Non-pigmented ciliary epithelial cell (primary cell): ENCODE measurements at regions not wholly inside any gene's neighbourhood (a gene's known extent, or its start where the extent isn't known, plus 50 kb on each side); places are given as distances from the start of the nearest gene placed in this dataset.

Experiments used
- DNase-seq: peaks from one replicate; pipeline ENCODE4 v3.0.0-alpha.2; 2010; ENCODE audit warnings: low read depth

DNA sequence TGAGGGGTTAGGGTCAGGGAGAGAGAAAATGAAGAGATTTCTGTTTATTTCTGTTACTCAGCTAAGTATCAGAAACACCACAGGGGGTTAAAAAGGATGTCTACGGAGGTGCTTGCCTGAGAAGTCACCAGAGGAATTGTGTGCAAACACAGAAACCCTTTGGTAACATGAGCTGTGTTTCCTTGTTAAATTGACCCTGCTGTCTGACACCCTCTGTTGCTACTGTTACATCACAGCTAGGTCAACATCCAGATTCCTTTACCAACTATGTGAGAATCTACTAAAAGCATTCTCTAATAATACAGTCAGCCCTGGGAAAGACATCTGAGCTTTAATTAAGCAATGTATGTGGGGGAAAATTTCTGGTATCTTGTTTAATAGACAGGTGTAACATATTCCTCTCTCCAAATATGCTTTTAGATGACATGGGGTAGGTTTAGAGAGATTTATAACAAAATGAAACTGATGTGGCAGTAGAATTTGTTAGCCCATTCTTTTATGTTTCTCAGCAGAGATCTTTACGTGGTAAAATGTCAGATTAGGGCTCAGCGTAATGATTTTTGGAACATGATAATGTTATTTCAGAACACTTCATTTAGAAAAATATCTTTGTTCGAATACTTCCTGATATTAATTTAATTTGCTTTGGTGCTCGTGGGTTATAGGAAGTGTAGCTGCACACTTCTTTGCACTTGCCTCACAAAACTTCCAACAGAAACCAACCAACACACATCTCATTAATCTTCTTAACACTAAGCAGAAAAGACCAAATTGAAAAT is 168.0 kb upstream of the AHR start:
- peak; percentile 71 for DNase-seq

DNA sequence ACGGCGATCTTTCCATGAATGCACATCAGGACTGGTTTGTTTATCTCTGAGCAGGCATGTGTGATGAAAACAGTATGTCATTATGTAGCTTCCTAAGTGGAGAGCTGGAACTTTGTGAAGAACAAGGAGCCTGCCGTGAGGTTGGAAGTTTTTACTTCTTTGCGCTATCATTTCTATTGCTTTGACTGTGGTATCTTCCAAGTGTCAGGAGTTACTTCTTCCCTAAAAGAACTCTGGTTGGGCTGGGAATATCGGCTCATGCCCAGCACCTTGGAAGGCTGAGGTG is 167.4 kb upstream of the AHR start:
- no peak for DNase-seq

DNA sequence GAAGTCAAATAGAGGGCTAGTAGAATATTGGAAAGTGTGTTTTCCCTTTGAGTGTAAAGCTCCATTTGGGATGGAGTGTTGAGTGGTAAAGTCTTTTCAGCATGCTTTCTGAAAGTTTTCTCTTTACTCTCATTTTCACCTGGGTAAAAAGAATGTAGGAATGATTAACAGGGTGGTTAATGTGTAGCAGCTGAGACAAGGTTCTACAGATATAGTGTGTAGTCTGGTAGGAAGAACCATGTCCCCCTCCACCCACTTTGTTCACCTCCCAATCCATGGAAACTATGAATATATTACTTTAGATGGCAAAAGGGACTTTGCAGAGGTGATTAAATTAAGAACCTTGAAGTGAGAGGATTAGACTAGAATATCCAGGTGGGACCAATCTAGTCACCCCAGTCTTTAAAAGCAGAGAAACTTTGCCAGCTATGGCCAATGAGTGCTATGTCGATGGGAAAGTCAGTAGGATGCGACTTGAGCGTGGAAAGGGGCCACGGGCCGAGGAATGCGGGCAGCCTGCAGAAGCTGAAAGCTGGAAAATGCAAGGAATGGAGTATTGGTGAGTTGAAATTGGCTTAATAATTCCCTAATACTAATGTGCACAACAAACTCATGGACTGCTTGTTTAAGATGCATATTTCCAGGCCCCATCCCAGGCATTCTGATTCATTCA is 166.3 kb upstream of the AHR start:
- DNase-seq = no peak

DNA sequence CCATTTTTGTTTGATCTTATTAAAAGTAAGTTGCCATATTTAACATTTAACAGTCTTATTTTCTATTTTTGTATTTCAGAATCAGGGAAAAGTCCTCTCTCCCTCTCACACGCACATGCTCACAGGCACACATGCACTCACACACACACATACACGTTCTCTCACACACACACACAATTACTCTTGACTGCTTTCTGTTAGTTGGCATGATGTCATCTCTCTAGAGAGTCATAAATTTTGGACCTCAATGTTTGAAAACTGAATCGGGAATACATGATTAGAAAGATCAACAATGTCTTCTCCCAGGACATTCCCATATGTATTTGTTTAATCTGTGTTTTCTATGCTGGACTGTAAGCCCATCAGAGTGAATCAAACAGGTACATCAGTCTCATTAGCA is 165.7 kb upstream of the AHR start:
- DNase-seq = no peak

DNA sequence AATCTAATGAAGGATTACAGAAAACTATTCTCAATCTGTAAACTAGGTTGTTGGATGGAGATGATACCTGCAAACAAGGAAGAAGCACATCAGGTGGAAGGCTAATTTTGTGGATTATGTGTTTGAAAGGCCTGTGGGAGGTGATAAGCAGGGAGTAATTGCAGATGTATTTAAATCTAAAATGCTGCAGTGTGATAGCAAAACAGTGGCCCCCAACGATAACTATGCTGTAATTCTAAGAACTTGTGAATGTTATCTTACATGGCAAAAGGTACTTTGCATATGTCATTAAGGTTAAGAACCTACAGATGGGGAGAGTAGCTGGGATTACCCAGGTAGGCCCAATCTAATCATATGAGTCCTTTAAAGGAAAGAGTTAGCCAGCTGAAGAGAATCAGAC is 164.5 kb upstream of the AHR start:
- no peak for DNase-seq

DNA sequence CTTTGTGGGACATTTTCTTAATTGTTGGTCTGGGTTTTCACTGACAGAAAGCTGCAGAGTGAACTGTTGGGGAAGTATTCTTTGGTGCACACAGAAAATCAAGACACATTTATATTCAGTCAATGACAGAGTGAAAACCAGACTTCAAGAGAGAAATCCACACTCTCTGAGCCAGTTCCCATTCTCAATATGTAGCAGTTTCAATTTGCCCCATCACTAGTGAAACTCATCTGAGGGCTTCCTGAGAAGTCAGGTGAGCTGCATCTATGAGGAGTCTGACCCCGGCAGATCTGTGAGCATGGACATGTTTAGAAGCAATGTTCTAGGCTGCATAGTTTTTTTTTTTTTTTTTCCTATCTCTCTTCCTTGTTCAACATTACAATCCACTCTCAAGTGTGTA is 163.7 kb upstream of the AHR start:
- DNase-seq = no peak

DNA sequence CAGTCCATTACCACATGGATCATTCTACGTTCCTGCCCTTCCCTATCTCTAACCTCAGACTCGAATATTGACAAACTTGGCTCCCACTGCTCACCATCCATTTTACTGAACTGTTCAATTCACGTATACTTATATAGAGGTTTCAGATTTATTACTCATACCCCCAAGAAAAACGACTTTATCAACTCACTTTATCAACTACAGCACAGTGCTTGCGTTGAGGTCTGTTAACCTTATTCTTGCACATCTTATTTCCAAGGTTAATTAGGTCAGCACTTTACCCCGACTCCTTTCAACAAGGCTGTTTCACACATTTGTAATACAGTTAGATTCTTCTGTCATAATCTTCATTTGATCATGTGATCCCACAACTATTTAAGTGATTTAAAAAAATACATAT is 162.3 kb upstream of the AHR start:
- no peak for DNase-seq

DNA sequence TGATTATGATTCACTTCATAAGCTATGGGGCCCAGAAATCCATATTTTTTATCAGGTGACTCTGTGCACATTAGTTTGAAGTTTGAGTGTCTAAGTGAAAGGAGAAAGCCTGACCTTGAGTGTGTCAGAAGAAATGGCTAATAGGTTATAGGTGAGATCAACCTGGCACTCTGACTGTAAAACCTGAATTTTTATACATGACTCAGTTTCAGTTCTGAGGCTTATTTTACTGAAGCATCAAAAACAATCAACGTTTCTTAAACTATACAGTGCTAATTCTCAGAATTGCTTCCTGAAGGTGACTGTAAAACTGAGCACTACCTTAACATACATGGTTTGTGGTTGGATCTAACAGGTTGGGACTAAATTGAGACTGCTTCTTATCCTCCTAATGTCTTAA is 159.4 kb upstream of the AHR start:
- DNase-seq = no peak

DNA sequence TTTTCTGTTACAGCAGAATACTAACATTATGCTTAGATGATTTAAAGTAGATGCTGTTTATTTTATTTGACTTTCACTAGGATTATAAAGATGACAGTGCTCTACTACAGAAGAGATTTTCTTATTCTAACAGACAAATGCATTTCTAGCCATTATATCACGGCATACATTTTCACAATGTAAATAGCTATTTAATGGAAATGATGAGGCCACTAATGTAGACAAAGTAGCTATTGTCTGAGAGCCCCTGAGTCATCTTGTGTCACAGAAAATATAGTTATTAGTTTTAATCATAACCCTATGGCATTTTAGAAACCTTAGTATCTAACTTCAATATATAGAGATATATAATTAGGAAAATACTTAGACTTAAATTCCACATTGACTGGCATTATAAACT is 158.0 kb upstream of the AHR start:
- no peak for DNase-seq

DNA sequence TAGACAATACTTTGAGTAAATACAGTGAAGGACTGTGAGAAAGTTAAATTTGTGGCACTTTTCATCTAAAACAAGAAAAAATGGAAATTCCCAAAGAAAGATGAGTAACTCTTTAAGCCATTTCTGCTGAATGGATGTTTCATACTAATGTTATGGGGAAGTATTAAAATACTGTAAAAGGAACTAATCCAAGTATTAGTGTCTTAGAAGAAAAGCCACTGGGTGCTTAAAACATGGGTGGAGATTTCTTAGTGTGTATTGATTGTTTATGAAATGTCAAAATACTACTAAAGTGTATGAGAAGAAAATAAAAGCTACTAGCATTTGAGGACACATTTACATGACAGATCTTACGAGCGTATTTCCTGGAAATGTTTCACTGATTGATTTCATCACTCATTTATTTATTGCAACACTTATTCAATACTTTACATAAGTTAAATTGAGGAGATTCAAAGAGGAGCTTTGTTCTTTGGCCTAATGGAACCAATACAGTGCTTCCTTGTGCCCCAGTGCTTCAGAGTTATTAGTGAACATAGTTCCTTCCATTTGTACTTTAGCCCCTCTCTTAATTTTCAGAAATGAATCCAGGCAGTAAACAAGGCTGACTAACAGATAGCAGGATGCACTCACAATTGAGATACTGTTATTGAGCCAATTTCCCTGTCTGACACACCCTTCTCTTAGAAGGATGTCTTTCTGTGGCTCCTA is 155.5 kb upstream of the AHR start:
- DNase-seq = no peak

DNA sequence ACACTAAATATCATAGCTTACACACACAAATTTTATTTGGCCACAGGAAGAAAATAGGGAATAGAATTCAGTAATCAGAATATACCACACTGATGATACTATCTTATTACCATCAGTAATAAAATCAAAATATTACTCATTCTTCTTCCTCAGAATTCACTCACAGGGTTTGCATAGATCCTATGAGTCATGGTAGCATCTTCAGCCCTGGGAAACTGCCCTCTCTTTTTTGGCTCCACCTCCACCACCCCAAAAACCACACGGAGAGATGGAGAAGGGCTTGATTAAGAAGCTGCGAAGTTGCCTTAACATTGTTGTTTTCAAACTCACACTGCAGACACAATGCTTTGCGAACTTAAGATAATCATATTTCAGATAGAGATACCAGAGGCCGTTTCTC is 154.1 kb upstream of the AHR start:
- DNase-seq = no peak

DNA sequence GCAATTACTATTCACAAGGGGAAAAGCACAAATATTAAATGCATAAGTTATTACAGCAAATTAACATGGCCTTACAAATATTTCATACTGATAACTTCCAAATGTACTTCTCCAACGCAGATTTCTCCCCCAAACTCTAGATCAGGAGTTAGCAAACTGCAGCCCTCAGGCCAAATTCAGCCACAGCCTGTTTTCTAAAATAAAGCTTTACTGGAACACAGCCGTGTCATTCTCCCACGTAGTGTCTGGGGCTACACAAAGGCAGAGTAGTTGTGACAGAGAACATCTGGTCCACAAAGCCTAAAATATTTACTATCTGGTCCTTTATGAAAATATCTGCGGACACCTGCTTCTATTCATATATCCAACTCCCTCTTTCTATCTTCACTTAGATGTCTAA is 151.8 kb upstream of the AHR start:
- no peak for DNase-seq

DNA sequence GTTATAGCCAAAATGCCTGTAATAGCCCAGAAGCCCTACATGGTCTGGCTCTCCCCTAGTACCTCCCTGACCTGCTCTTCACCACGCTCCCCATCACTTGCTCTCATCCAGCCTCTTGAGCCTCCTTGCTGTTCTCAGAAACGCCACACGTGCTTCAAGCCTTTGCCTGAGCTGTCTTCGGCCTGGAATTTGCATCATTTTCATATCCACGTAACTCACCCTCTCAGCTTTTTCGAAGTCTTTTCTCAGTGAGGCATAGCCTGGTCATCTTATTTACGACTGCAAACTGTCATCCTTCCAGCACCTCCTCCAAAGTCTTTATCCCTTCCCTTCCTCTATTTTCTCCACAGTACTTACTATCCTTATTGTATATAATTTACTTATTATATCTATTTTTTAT is 151.0 kb upstream of the AHR start:
- DNase-seq = no peak

DNA sequence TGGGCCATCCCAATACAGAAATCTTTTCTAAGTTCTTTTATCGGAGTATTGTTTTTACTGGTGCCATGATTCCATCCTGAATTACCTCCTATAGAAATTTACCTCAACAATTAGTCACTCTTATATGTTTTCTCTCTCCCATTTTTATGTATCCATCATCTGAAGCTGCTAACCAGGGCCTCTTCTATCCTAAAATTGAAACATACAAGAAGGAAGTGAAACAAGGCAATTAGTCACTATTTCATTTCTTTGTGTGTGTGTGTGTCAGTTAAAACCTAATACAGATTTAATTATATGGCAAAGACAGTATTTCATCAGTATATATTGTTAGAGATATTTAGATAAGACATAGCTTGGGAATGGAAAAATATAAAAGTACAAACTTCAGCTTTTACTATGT is 148.4 kb upstream of the AHR start:
- no peak for DNase-seq

DNA sequence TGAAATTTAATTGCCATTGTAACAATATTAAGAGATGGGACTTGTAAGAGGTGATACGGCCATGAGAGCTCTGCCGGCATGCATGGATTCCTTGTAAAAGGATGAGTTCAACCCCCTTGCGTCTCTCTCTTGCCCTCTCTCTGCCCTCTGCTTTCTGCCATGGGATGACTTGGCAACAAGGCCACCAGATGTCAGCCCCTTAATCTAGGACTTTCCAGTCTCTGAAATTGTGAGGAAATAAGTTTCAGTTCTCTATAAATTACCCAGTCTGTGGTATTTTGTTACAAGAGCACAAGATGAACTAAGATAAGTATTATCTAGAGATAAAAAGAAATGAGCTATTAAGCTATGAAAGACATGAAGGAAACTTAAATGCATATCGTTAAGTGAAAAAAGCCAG is 145.7 kb upstream of the AHR start:
- DNase-seq = no peak

DNA sequence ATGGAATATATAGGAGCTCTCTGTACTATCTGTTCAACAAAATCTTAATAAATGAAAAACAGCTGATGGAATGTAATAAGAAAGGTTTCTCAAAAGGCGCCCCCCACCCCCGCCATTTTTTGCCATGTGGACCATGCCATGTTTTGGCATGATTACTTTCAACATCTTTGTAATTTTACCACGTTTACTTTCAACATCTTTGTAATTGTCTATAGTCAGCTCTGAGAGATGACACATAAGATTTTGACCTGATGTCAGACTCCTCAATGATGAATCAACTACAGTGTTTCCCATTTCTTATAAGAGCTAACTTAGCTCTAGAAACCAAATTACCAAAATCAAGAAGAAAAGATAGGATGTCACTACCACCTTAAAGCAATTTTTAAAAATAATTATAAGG is 144.9 kb upstream of the AHR start:
- DNase-seq = no peak

DNA sequence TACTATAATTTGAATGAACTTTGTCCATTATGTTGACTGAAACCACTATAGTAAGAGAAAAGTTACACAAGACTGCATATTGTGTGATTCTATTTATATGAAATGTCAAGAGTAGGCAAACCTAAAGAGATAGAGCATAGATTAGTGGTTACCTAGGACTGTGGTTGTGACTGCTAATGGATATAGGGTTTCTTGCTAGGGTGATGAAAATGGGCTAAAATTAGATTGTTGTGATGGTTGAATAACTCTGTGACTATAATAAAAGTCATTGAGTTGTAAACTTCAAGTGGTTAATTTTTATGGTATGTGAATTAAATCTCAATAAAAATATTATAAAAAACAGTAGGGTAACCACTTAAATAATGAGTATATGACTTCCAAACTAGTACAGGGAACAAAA is 142.9 kb upstream of the AHR start:
- no peak for DNase-seq

DNA sequence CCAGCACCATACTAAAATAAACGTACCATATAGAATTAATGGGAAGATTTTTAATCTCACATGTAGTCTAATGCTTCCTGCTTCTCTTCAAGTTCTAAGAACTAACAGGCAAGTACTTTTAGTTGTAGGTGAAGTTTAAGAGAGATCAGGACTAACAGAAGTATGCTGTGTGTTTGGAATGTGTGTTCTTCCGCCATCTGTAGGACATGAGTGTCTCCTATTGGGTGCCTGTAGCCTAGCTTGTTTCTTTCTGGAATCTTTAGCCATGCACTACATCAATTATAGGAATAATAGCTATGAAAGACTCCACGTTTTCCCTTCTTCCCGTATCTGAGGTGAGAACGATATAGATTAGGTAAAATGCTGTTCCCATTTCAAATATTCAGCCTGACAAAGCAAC is 140.2 kb upstream of the AHR start:
- no peak for DNase-seq

DNA sequence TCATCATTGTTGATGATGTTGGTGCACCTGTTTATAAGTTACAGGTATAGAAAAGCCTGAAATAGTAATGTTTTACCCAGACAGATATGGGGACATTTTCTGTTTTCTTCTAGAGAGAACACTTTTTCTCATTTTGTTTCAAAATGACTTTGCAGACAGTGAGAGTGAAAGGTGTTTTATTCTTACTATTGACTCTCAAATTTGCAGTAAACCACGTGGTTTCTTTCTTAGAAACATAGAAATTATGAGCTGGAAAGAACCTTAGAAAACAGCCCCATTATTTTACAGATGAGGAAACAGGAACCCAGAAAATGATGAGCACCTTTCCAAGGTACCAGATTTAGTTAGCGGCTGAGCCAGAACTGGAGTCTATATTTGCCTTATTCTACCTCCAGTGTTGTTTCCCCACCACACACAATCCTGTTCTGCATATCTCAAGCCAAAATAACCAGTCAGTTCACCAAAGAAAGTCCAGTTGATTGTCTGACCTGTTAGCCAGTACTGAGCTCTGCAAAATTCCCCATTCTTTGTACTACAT is 138.9 kb upstream of the AHR start:
- DNase-seq = no peak

DNA sequence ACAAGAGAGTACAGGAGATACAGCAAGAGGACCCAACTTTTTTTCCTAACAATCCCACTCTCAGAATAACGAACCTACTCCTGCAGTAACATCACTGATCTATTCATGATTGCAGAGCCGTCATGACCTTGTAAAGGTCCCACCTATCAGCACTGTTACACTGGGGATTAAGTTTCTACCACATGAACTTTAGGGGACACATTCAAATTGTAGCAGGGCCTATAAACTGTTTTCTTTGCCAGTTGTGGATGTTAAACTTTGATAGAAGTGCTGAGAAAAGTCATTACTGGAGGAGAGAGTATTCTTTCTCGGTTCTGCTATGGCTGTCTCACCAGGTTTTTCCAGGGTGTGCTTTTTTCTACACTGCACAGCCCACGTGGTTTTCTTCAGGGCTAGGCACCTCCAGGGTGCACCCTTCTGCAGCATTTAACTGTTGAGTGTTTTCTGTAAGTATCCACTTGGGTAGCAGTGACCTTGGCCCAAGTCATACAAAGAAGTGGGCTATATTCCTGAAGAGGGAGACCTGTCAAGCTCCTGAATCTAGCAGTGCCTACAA is 131.6 kb upstream of the AHR start:
- DNase-seq = no peak

DNA sequence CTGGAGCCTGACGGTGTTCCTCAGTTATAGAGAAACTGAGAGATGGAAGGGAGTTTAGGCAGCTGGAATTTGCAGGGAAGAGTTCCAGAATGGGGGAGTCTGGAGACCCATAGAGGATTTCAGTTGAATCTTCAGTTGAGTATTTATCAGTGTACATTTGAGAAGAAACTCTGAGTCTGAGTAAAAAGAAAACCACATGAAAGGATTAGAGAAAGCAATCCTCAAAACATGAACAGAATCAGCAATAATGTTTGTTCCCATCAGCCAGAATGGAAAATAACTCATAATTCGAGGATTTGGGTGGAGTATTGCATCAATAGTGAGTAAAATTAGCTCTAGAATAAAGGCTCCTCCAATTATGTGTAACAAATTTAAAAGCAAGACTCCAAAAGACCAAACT is 130.0 kb upstream of the AHR start:
- no peak for DNase-seq

DNA sequence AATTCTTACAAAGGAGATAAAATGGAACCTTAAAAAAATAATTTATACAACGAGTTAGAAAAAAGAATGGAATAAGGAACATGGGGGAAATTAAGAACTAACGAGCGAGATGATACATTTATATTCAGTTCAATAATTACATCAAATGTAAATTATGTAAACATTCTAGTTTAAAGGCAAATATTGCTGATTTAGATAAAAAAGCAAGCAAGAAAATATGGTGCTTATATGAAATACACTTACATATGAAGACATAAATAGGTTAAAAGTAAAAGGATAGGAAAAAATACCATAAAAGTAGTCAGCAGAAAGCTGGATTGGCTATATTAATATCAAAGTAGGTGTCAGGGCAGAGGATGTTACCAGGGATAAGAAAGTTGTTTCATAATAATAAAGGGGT is 127.0 kb upstream of the AHR start:
- no peak for DNase-seq

DNA sequence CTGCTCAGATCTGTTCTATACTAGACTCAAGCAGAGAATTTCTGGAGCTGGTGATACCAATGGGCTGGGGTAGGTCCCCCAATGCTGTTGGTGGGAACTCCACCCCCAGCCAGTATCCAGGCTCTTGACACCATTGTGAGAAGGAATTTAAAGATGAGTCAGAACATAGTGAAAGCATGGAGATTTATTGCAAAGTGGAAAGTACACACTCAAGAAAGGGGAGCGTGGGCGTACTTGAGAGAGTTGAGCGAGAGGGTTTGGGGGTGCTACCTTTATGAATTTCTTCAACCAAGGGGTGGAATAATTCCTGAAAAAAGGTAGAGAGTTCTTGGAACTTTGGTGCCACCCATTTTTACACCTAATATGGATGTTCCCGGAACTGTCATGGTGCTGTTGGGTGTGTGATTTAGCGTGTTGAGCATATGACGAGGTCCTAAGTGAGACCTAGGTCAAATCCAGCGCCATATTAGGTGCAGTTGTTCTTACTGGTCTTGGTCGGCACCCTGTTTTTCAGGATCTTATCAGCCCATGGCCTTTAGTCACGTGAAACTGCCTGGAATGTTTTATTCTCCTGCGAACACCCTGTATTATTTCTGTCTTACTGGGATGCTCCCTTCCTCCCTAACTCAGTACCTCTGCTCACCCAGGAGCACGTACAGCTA is 122.0 kb upstream of the AHR start:
- DNase-seq = no peak
